HTR-8/SVneo (cell line): ENCODE measurements at regions not wholly inside any gene's neighbourhood (a gene's known extent, or its start where the extent isn't known, plus 50 kb on each side); places are given as distances from the start of the nearest gene placed in this dataset.

Experiments used
- DNase-seq: peaks from one replicate; pipeline ENCODE4 v3.0.0; 2011; ENCODE audit warnings: low spot score, mixed read lengths; ENCODE audit not compliant: insufficient read length
- FAIRE-seq: peaks from 2 replicates; lab custom pipeline; 2011; peaks lifted over from hg19 to GRCh38; lab: Jason Lieb, UNC

GRCh38 chr10:111482621-111483216 is 405.9 kb downstream of the ADRA2A start:
- FAIRE-seq (no peak), DNase-seq (no peak)

DNA sequence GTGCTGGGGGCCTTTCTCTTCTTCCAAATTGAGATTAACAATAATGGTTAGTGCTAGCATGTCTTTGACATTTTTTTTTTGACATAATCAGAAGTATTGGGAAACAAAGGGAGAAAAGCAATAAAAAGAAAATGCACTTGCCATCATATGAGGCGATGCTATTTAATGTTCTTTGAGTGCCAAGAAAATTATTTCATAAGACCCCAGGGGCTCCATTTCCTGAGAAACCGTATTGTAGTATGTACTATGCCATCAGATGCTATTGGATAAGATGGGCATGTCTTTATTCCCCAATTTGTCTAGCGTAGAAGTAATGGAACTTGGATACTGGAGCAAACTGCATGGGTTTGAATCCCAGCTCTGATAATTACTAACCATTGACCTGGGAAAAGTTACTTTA is 408.9 kb downstream of the ADRA2A start:
- DNase-seq (no peak), FAIRE-seq (no peak)

DNA sequence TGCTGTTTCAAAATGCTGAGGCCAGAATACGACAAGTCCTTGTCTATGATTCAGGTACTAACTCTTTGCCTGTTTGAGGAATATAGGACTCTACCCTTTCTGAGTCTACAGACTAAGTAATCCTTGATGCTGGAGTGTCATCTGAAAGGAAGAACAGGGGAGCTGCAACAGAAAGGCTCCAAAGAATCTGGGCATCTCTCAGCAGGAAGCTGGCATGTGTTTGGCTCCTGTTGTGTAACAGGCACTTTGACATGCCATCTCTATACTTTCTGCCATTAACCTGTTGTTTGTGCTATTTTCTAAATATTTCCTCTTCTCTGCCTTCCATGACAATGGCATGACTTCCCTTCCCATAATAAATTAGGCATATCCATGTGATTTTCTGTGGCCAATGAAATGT is 409.5 kb downstream of the ADRA2A start:
- DNase-seq (no peak), FAIRE-seq (no peak)

- DNase-seq (no peak), FAIRE-seq (no peak)
Measured at GRCh38 chr10:111488668-111489067, 411.8 kb downstream of the ADRA2A start.

- DNase-seq, result no peak
- FAIRE-seq, result no peak
Measured at GRCh38 chr10:111491154-111491553, 414.3 kb downstream of the ADRA2A start.

- no peak for DNase-seq
- FAIRE-seq, result no peak
Measured at GRCh38 chr10:111493024-111493625, 416.3 kb downstream of the ADRA2A start.

DNA sequence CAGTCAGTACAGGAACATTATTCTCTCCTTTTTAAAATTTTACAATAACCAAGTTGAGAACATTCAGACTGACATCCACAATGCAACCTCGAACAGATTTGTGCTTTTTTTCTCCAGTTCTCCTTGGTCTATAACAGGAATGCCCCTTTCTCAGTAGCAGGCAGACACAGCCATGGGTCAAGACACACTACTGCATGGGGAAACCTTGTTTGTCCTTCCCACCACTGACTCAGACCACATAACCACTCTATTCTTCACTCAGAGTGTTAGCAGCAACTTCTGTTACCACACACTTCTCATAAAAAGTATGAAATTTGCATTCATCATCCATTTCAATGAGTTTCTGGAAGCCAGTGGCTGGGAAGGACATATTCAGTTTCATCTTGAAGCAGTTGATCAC is 421.7 kb downstream of the ADRA2A start:
- FAIRE-seq, result no peak

GRCh38 chr10:111504376-111504775 is 427.5 kb downstream of the ADRA2A start:
- DNase-seq (no peak), FAIRE-seq (no peak)

More for the DNA sequence above, 421.7 kb downstream of the ADRA2A start:
- no peak for DNase-seq

- no peak for FAIRE-seq
Measured at GRCh38 chr10:111506266-111507034, 429.6 kb downstream of the ADRA2A start.

DNA sequence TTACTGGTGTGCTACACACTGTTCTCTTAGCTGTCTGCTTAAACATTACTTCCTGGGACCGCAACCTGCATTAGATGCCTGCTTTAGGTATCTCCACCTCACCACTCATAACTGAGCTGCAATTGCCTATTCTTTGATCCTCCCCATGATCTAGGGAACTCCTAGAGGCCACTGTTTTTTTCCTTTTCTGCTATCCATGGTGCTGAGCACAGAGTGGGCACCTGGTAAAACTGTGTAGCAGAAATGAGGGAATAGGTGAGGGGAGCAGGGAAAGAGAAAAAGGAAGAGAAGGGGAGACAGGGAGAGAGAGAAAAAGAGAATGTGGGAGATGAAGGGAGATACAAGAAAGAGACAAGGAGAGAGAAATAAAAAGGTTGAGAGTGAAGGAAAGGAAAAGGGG is 434.9 kb downstream of the ADRA2A start:
- FAIRE-seq (no peak), DNase-seq (no peak)

More at GRCh38 chr10:111506266-111507034, 429.6 kb downstream of the ADRA2A start:
- no peak for DNase-seq

GRCh38 chr10:111515264-111515663 is 438.4 kb downstream of the ADRA2A start:
- FAIRE-seq (no peak), DNase-seq (no peak)

- FAIRE-seq, result no peak
- DNase-seq, result no peak
Measured at GRCh38 chr10:111515706-111516105, 438.9 kb downstream of the ADRA2A start.

DNA sequence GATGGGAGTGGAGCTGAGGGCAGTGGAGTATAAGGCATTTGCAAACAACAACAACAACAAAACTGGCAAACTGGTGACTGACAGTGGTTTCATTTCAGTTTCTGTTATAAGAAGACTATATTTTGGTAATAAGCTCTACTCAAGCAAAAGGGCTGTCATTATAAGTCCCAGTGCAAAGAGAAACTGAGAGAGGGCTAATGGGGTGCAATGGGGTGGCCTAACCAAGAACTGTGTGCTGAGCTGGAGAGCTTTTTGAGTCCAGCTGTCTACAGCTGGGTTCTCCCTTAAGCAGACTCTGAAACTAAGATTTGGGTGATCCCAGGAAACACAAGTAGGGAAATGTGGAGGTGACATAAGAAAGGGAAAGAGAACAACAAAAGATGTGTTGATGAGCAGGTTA is 439.3 kb downstream of the ADRA2A start:
- DNase-seq (no peak), FAIRE-seq (no peak)

GRCh38 chr10:111522141-111522540 is 445.3 kb downstream of the ADRA2A start:
- no peak for FAIRE-seq
- DNase-seq, result no peak

DNA sequence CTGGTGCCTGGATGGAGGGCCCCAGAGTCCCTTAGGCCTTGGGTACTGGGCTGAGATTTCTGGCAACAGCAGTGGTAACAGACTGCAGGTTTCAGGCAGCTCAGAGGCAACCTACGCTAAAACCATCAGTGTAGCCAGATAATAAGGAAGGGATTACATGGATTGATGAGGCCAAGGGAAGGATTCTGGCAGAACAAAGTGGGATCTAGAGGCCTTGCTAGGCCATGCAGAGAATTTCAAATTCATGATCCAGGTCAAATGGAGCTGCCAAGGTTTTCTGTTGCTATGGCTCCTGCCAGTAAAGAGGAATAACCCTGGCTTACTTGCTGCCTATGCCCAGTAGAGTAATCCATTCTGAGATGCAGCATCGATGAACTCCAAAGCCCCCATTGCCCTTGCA is 445.7 kb downstream of the ADRA2A start:
- DNase-seq (no peak), FAIRE-seq (no peak)

- no peak for DNase-seq
- no peak for FAIRE-seq
Measured at GRCh38 chr10:111523016-111523415, 446.2 kb downstream of the ADRA2A start.

DNA sequence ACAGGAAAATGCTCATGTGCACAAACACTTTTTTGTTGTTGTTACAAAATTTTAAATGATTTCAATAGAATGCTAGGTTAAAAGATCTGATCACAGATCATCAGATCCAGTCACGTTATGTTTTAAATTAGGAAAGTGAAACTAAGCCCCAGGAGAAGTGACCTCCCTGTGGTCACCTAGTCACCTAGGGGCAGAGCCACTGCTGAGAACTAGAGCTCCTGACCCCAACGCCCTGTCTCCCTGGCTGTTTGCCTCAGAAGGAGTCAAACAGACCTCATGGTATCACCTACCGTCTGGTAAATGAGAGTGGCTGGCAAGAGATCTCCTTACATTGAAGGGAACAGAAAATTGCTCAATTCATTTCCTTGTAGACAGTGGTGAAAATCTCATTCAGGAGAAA is 447.3 kb downstream of the ADRA2A start:
- no peak for FAIRE-seq
- DNase-seq, result no peak

GRCh38 chr10:111525696-111526095 is 448.9 kb downstream of the ADRA2A start:
- DNase-seq (no peak), FAIRE-seq (no peak)

- FAIRE-seq (no peak), DNase-seq (no peak)
Measured at GRCh38 chr10:111531690-111532089, 454.9 kb downstream of the ADRA2A start.

DNA sequence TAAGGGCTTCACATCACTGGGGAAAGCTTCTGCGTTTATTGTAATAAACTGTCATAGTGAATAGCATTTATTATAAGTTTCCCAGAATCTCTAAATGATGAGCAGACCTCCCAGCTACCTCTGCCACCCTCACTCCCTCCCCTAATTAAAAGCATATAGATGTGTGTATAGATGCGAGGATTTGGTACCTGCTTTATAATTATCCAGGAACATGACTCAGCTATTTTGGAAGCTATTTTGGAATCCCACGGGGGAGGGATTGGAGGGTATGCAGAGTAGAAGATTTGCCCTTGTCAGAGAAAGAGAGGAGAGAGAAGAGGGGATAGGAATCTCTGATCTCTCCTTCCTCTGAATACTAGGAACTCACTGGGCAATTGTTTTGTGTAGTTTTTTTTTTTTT is 455.3 kb downstream of the ADRA2A start:
- no peak for DNase-seq
- FAIRE-seq, result no peak

DNA sequence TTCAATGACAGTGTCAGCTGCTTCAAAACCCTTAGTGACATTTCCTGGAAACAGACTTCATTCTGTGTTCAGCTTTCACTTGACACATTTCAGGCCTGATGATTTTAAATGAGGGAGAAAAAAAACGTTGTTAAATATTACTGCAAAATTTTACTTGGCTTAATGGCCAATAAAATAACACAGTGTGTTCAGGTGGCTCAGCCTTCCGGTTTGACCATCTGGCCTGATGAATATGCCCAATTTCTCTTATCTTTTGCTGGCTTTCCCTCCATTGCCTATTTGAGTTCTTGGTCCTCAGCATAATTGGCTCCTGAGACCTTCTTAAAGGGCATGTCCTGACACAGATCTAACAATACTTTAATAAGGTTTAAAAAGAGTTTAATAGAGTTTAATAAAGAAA is 462.4 kb downstream of the ADRA2A start:
- DNase-seq, result no peak

DNA sequence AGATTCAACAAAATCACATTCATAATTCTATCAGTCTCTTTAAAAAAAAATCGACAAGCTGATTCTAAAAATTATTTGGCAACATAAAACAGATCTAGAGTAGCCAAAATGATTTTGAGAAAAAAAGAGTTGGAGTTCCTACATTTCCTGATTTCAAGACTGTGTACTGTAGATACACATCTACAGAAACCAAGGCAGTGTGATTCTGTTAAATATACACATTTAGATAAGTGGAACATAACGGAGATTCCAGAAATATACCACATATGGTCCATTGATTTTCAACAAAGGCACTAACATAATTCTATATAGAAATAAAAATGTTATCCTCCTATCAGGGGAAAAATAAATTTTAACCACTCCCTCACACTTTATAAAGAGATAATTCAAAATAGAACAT is 467.0 kb downstream of the ADRA2A start:
- FAIRE-seq (no peak), DNase-seq (no peak)

More for the DNA sequence above, 462.4 kb downstream of the ADRA2A start:
- no peak for FAIRE-seq
